CD4-positive, alpha-beta T cell treated with Interleukin-4 for 1 hour (primary cell): ENCODE measurements at regions not wholly inside any gene's neighbourhood (a gene's known extent, or its start where the extent isn't known, plus 50 kb on each side); places are given as distances from the start of the nearest gene placed in this dataset.

Experiments
- DNase-seq, 2 donors: peaks; one replicate each; pipeline ENCODE4 v3.0.0-alpha.2; 2020 to 2022

- peak in 1 of 2 donors; percentile 18 for DNase-seq
Measured at GRCh38 chr16:86664522-86665318, 86.4 kb downstream of the FOXL1 start.

- no peak for DNase-seq
Measured at GRCh38 chr16:86665319-86665675, 86.9 kb downstream of the FOXL1 start.

DNA sequence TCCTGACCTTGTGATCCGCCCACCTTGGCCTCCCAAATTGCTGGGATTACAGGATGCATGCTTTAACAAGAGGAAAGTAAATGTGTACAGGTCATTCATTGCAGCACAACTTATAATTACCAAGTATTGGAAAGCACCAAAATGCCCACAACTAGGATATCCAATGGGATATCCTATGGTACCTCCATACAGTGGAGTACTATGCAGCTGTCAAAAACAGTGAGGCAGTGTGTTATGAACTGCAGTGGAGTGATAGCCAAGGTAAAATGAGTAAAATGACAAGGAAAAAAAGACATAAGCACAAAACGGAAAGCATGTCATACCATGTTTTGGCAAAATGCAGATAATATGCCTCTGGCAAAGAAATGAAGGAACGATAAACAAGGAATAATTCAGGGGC, 87.6 kb downstream of the FOXL1 start:
- no peak for DNase-seq

DNA sequence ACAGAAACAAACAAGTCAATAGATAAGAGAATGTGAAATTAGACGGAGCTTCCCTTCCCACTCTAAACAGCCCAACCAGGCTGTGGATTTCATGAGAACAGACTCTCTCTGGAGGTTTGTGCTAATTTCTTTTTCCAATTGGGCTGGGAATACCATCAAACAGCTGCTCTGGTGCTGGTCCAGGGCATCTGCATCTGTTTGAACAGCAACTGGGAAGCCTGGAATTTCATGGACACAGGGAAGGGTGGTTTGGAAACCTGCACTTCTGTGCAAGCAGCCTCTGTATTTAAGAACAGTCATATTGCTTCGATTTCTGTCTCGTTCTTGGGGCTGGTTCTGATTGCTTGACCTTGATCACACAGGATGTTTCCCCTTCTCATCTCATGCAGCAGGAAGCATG, 88.7 kb downstream of the FOXL1 start:
- no peak for DNase-seq

GRCh38 chr16:86668136-86668910, 90.0 kb downstream of the FOXL1 start:
- no peak for DNase-seq

DNA sequence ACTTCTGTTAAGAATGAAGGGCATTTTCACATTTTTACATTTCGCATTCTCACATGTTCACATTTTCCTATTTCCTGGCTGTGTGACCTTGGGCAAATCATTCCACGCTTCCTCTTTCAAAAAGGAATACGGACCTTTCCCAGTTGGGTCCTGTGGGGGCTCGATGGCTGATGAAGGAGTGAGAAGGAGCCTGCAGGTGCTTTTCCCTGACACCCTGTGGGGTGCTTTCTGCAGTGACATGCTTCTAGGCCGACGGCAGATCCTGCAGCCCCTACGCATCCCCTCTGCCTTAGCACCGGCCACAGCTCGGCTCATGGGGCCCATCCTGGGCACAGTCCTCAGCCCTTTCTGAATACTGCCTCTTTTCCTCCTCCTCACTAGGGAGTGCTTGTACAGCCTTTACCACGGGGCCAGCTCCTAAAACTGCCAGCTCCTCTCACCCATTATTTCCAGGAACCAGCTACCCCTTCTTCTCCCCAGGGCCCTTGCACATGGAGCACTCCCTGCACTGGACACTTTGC, 91.0 kb downstream of the FOXL1 start:
- DNase-seq = no peak

- no peak for DNase-seq
Measured at GRCh38 chr16:86669937-86670749, 91.8 kb downstream of the FOXL1 start.

GRCh38 chr16:86670750-86671234, 92.4 kb downstream of the FOXL1 start:
- DNase-seq = no peak

DNA sequence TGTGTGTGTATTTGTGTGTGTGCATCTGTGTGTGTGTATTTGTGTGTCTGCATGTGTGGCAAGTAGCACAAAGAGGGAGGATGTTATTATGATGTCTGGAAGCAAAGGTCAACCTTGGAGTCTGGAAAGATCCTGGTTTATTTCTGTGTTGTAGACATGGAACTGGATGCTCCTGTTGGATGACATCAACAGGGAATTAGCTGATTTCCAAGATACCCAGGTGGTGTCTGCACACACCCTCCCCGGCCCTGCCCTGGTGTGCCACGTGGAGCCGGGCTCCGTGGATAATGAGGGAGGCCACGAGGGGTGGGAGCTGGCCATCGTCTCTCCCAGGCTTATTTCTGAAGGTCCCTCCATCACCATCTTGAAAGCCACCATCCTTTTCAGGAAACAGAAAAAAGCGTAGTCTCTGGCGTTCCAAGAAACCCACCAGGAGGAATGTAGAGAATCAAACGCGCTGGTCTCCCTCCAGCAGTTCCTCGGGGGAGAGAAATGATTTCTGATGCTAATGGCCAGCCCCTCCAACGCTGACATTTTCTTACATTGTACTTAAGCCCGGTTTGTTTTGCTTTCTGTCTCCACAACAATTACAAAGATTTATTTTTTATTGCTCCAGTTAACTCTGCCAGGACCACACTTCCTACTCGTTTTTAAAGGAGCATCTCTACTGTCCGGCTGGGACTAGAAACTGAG, 93.3 kb downstream of the FOXL1 start:
- DNase-seq = no peak

GRCh38 chr16:86672179-86672863, 94.0 kb downstream of the FOXL1 start:
- no peak for DNase-seq

DNA sequence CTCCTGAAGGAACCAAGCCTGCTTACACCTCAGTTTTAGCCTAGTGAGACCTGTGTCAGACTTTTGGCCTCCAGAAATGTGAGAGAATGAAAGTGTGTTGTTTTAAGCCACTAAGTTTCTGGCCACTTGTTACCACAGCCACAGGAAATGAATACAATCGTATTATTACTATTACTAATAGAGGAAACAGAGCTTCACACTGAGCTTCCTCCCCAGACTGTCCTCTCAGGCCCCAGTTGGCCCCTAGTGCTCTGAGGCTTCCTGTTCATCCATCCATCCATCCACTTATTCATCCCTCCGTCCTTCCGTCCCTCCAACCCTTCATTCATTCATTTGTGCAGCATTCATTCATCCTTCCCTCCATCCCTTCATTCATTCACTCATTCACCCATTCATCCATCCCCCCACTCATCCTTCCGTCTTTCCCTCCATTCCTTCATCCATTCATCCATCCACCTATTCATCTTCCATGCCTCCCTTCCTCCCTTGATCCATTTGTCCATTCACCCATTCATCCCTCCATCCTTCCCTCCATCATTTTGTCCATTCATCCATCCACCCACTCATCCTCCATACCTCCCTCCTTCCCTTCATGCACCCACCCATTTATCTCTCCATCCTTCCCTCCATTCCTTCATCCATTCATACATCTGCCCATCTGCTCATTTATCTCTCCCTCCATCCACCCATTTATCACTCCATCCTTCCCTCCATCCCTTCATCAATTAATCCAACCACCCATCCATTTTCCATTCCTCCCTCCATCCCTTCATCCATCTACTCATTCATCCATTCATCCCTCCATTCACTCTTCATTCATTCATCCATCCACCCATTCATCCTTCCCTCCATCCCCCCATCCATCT, 95.0 kb downstream of the FOXL1 start:
- DNase-seq = no peak

DNA sequence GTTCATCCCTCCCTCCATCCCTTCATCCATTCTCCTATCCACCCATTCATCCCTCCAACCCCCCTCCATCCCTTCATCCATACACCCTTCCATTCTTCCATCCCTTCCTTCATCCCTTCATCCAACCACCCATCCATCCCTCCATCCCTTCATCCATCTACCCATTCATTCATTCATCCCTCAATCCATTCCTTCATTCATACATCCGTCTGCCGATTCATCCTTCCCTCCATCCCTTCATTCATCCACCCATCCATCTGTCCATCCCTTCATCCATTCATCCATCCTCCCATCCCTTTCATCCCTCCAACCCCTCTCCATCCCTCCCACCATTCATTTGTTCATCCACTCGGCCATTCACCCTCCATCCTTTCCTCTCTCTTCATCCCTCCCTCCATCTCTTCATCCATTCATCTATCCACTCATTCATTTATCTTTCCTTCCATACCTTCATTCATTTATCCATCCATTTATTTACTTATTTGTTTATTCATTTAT, 95.7 kb downstream of the FOXL1 start:
- no peak for DNase-seq

DNA sequence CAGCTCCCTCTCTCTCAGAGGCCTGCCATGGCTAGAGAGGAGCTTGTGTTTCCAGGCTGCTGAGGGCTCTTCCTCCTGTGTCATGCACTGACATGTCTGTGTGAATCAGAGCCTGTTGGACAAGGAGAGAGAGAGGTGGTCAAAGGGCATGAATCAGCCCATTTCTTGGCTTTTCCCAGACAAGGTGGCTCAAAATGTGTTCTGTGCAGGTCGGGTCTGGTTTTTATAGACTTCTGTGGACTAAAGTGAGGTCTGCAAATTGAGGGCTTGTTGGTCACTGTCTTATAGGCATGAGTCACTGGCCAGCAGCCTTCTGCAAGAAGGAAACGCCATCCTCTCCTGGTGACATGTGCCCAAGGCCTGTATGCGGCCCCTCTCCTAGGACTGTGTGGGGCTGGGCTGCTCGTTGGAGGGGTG, 97.9 kb downstream of the FOXL1 start:
- no peak for DNase-seq

GRCh38 chr16:86679490-86679889, 101.1 kb downstream of the FOXL1 start:
- no peak for DNase-seq

DNA sequence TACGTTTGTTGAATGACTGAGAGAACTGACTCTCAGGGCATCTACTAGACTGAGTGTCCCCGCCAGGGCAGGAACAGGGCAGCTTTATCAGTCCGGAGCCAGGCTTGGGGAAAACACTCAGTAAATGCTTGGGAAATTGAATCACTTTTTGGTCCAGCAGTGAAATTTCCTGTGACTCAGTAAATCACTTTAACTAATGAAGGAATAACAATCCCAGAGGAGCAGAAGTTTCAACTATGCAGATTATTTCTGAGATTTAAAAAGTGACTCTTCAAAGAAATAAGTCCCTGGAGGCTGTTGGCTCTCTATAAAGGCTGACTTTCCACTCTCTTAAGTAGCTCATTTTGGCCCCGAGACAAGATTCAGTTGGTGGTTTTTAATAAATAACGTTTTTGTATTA, 101.8 kb downstream of the FOXL1 start:
- no peak for DNase-seq

DNA sequence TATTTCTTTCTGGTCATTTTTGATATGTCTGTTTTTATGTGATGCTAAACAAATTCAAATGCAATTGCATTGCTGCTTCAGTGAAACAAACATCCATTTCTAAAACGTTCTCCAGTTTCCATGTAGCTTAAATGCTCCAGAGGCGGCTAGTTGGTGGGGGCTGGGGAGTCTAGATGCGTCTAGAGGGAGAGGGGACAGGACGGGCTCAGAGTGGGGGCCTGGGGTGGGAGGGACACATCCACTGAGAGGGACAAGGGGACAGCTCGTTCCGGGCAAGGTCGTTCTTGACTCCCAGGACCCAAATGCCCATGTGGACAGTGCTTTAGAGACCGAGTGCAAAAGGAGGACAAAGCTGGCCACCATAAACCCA, 102.3 kb downstream of the FOXL1 start:
- DNase-seq = no peak

DNA sequence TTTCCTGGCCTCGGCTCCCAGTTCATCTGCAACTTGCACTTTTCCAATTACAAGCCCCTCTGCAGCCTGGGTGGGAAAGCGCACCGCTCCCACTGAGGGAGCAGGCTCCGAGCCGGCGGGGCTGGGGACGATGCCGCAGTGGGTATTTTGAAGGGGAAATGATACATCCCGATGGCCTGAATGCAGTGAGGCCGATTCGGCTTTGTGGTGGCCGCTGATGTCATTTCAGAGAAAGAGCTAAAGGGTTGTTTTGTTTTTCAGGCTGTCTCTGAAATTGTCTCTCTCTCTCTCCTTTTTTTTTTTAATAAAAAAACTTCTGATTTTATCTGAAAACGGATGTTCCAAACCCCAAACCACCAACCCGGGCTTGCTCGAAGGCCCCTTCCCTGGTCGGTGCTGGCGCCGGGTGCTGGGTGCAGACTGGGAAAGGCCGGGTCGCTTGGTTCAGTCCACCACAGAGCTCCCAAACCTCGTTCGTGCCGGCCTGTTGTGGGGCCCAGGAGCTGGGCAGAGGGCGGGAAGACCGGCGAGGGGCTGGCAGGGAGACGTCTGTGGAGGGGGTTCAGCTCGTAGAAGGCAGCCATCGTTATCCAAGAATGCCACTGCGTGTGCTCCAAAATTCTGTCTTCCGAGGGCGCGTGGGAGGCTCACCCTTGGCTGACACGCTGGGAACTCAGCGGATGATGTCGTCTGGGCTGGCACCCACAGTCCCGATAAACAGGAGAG, 102.8 kb downstream of the FOXL1 start:
- DNase-seq = no peak

- DNase-seq = no peak
Measured at GRCh38 chr16:86681757-86682106, 103.4 kb downstream of the FOXL1 start.

GRCh38 chr16:86682219-86682904, 104.0 kb downstream of the FOXL1 start:
- DNase-seq = no peak
